Calu3 (cell line): ENCODE measurements at regions not wholly inside any gene's neighbourhood (a gene's known extent, or its start where the extent isn't known, plus 50 kb on each side); places are given as distances from the start of the nearest gene placed in this dataset.

Experiments used
- BruUV-seq: library from RNA; stranded (reverse); fragments of 400-500 nt; replicated peaks from 2 replicates; lab custom pipeline; 2021; lab: Mats Ljungman, UMichigan
- CTCF ChIA-PET: fragments of 300-600 bp; sonication (Branson Sonifier 250); formaldehyde crosslinking; loops from one replicate; lab custom pipeline; 2022; ENCODE audit warnings: antibody characterized with exemption; lab: Charles Lee
- DNase-seq: peaks from one replicate; pipeline ENCODE4 v3.0.0; 2022
- H3K27ac Mint-ChIP-seq: one replicate; pipeline ENCODE4 v1.8.0; 2022; ENCODE audit warnings: mixed read lengths; ENCODE audit not compliant: unreplicated experiment
- H3K27me3 Mint-ChIP-seq: one replicate; pipeline ENCODE4 v1.8.0; 2022; ENCODE audit warnings: mixed read lengths; ENCODE audit not compliant: unreplicated experiment
- H3K36me3 Mint-ChIP-seq: one replicate; pipeline ENCODE4 v1.8.0; 2022; ENCODE audit warnings: mild to moderate bottlenecking, moderate library complexity, mixed read lengths; ENCODE audit not compliant: insufficient read depth, unreplicated experiment
- H3K4me1 Mint-ChIP-seq: one replicate; pipeline ENCODE4 v1.8.0; 2022; ENCODE audit warnings: mild to moderate bottlenecking, low read depth, mixed read lengths; ENCODE audit not compliant: unreplicated experiment
- H3K4me3 Mint-ChIP-seq: one replicate; pipeline ENCODE4 v1.8.0; 2022; ENCODE audit warnings: mild to moderate bottlenecking, low read depth, moderate library complexity, mixed read lengths; ENCODE audit not compliant: unreplicated experiment
- H3K9me3 Mint-ChIP-seq: one replicate; pipeline ENCODE4 v1.8.0; 2022; ENCODE audit warnings: low read depth, mixed read lengths; ENCODE audit not compliant: unreplicated experiment
- CTCF ChIP-seq: fragments of 200-600 bp; IDR thresholded peaks from one replicate; pipeline ENCODE4 v1.8.0; 2022; ENCODE audit warnings: antibody characterized with exemption; ENCODE audit not compliant: unreplicated experiment
- intact Hi-C: fragments of 100-400 bp; cut with micrococcal nuclease; formaldehyde crosslinking; loops from one replicate; pipeline ENCODE4 v1.10.0; 2022; ENCODE audit not compliant: unreplicated experiment

- H3K9me3 Mint-ChIP-seq: peaks cover 16% of the 10 kb centered on the region
- no TSS peak for BruUV-seq
- no peaks in the 10 kb centered on the region for H3K4me1 Mint-ChIP-seq
- no peak for DNase-seq
- intact Hi-C loops: no loop called here
- H3K27me3 Mint-ChIP-seq: no peaks in the 10 kb centered on the region
- no peak for TF ChIP-seq CTCF
- no peak overlapping the region for H3K4me3 Mint-ChIP-seq
- H3K27ac Mint-ChIP-seq: no peak overlapping the region
- no peaks in the 10 kb centered on the region for H3K36me3 Mint-ChIP-seq
- CTCF ChIA-PET: no interaction called here
Measured at GRCh38 chr5:175107028-175107588, 336.9 kb downstream of the DRD1 start.

- Mint-ChIP-seq H3K9me3 (peaks cover 13% of the 10 kb centered on the region), H3K27ac (no peak overlapping the region), H3K4me3 (no peak overlapping the region), H3K27me3 (no peaks in the 10 kb centered on the region), H3K36me3 (no peaks in the 10 kb centered on the region), H3K4me1 (no peaks in the 10 kb centered on the region)
- CTCF ChIA-PET: no interaction called here
- TF ChIP-seq CTCF: no peak
- DNase-seq: no peak
- no TSS peak for BruUV-seq
- intact Hi-C loops: no loop called here
Measured at GRCh38 chr5:175104677-175105076, 339.3 kb downstream of the DRD1 start.

GRCh38 chr5:175103746-175104145 lies 340.2 kb downstream of the DRD1 start:
- peaks cover 13% of the 10 kb centered on the region for H3K9me3 Mint-ChIP-seq
- H3K27ac Mint-ChIP-seq: no peak overlapping the region
- intact Hi-C loops: no loop called here
- H3K36me3 Mint-ChIP-seq: no peaks in the 10 kb centered on the region
- DNase-seq: no peak
- no peaks in the 10 kb centered on the region for H3K4me1 Mint-ChIP-seq
- H3K27me3 Mint-ChIP-seq: no peaks in the 10 kb centered on the region
- no peak overlapping the region for H3K4me3 Mint-ChIP-seq
- CTCF ChIA-PET: no interaction called here
- BruUV-seq: no TSS peak
- no peak for TF ChIP-seq CTCF

- Mint-ChIP-seq H3K27me3 (no peaks in the 10 kb centered on the region), H3K36me3 (no peaks in the 10 kb centered on the region), H3K4me3 (no peak overlapping the region), H3K27ac (no peak overlapping the region), H3K4me1 (no peaks in the 10 kb centered on the region), H3K9me3 (peaks cover 8% of the 10 kb centered on the region)
- TF ChIP-seq CTCF: no peak
- intact Hi-C loops: no loop called here
- BruUV-seq: no TSS peak
- no peak for DNase-seq
- CTCF ChIA-PET: no interaction called here
Measured at GRCh38 chr5:175102717-175103116, 341.3 kb downstream of the DRD1 start.
